ENCODE measurements at regions not wholly inside any gene's neighbourhood (a gene's known extent, or its start where the extent isn't known, plus 50 kb on each side); places are given as distances from the start of the nearest gene placed in this dataset.

DNA sequence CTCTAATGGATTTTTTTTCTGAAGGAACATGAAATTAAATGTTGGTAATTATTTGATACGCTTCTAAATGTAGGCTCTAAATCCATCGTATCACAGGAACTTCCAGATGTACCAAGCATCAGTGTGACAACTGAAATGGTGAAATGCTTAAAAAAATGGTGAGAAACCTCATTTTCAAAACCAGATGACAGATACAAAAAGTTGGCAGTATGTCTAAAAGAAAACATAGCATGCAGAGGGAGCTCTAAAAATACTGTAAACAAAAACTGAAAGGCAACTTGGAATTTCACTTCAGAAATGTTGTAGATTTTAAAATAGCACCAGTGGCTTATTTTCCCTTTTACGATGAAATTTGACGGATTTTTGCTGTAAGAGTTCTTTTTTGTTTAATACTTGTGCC is 1043.6 kb upstream of the WWC1 start:
- TF ChIP-seq, protein P1, sequence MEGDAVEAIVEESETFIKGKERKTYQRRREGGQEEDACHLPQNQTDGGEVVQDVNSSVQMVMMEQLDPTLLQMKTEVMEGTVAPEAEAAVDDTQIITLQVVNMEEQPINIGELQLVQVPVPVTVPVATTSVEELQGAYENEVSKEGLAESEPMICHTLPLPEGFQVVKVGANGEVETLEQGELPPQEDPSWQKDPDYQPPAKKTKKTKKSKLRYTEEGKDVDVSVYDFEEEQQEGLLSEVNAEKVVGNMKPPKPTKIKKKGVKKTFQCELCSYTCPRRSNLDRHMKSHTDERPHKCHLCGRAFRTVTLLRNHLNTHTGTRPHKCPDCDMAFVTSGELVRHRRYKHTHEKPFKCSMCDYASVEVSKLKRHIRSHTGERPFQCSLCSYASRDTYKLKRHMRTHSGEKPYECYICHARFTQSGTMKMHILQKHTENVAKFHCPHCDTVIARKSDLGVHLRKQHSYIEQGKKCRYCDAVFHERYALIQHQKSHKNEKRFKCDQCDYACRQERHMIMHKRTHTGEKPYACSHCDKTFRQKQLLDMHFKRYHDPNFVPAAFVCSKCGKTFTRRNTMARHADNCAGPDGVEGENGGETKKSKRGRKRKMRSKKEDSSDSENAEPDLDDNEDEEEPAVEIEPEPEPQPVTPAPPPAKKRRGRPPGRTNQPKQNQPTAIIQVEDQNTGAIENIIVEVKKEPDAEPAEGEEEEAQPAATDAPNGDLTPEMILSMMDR (IDR thresholded peaks at IDR 0.05) = no peak
- no peak for TF ChIP-seq ZFX (IDR thresholded peaks at IDR 0.05; ENCODE audit: borderline replicate concordance)
